ENCODE measurements at regions not wholly inside any gene's neighbourhood (a gene's known extent, or its start where the extent isn't known, plus 50 kb on each side); places are given as distances from the start of the nearest gene placed in this dataset.

DNA sequence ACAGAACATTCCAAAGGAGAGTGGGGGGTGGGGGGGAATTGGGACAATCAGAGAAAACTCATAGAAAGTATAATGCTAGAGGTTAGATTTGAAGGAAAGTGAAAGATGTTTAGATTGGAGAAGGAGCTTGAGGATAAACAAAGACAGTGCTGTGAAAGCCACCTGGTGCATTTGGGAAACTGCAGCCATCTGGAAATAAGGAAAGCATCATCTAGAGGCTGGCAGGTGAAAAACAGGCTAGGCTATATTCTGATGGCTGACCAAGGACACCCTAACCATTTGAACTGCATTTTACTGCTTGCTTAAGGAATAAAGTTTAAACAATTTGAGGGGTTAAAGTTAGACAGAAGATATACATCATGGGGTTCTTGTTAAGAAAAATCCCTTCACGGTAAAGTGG, 296.4 kb downstream of the CETN3 start:
- no peak for TF ChIP-seq EZH2 (IDR thresholded peaks at IDR 0.05; ENCODE audit: low read length, unreplicated experiment)
- TF ChIP-seq, protein P1, sequence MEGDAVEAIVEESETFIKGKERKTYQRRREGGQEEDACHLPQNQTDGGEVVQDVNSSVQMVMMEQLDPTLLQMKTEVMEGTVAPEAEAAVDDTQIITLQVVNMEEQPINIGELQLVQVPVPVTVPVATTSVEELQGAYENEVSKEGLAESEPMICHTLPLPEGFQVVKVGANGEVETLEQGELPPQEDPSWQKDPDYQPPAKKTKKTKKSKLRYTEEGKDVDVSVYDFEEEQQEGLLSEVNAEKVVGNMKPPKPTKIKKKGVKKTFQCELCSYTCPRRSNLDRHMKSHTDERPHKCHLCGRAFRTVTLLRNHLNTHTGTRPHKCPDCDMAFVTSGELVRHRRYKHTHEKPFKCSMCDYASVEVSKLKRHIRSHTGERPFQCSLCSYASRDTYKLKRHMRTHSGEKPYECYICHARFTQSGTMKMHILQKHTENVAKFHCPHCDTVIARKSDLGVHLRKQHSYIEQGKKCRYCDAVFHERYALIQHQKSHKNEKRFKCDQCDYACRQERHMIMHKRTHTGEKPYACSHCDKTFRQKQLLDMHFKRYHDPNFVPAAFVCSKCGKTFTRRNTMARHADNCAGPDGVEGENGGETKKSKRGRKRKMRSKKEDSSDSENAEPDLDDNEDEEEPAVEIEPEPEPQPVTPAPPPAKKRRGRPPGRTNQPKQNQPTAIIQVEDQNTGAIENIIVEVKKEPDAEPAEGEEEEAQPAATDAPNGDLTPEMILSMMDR (conservative IDR thresholded peaks at IDR 0.05; ENCODE audit: low read depth, low read length): peak; percentile 34

Data from PC-3 (cell line).